SJSA1 (cell line): ENCODE measurements at regions not wholly inside any gene's neighbourhood (a gene's known extent, or its start where the extent isn't known, plus 50 kb on each side); places are given as distances from the start of the nearest gene placed in this dataset.

Source experiments
- DNase-seq, 2 experiments: peaks; one replicate each; pipeline ENCODE4 v3.0.0-alpha.2; 2015 to 2020; ENCODE audit warnings: low spot score in 2 of 2, low read depth in 1 of 2
- H3K27ac ChIP-seq: fragments of 250-450 bp; sonication (Bioruptor Pico); 2 replicates; pipeline ENCODE4 v1.5.1; 2020; ENCODE audit warnings: mild to moderate bottlenecking, moderate library complexity
- H3K27me3 ChIP-seq: fragments of 250-450 bp; sonication (Bioruptor Pico); replicated peaks from 2 replicates; pipeline ENCODE4 v1.5.1; 2020; ENCODE audit warnings: mild to moderate bottlenecking, moderate library complexity
- H3K36me3 ChIP-seq: fragments of 250-450 bp; sonication (Bioruptor Pico); 2 replicates; pipeline ENCODE4 v1.5.1; 2020; ENCODE audit warnings: mild to moderate bottlenecking
- H3K4me1 ChIP-seq: fragments of 250-450 bp; sonication (Bioruptor Pico); replicated peaks from 2 replicates; pipeline ENCODE4 v1.6.1; 2021; ENCODE audit warnings: mild to moderate bottlenecking
- H3K4me3 ChIP-seq: fragments of 250-450 bp; sonication (Bioruptor Pico); 2 replicates; pipeline ENCODE4 v1.5.1; 2020; ENCODE audit warnings: mild to moderate bottlenecking
- H3K9me3 ChIP-seq: fragments of 250-450 bp; sonication (Bioruptor Pico); replicated peaks from 2 replicates; pipeline ENCODE4 v1.5.1; 2020; ENCODE audit warnings: mild to moderate bottlenecking

DNA sequence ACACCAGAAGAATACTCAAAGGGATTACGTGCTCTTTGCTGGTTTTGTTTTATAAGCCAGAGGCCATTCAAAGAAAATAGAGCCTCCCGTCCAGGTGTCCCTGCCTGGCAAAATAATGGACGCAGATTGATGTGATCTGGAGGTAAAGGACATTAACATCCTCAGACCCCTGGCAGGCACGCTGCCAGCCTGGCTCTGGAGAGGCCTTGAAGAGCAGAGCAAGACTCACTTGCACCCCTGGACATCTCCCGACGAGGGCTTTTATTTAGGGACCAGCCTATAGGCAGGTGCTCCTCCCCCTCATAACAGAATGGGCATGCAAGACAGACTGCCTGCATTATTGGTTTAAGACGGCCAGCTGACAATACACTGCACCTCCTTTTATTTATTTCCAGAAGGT, 291.3 kb downstream of the BCL11A start:
- Histone ChIP-seq H3K9me3 (no peaks in the 10 kb centered on the region), H3K4me1 (no peaks in the 10 kb centered on the region), H3K27me3 (0 out of 2 replicates have a peak, but pooled peaks cover 3% of the 10 kb centered on the region), H3K27ac (no peak overlapping the region), H3K4me3 (no peak overlapping the region), H3K36me3 (no peaks in the 10 kb centered on the region)
- DNase-seq, result no peak

DNA sequence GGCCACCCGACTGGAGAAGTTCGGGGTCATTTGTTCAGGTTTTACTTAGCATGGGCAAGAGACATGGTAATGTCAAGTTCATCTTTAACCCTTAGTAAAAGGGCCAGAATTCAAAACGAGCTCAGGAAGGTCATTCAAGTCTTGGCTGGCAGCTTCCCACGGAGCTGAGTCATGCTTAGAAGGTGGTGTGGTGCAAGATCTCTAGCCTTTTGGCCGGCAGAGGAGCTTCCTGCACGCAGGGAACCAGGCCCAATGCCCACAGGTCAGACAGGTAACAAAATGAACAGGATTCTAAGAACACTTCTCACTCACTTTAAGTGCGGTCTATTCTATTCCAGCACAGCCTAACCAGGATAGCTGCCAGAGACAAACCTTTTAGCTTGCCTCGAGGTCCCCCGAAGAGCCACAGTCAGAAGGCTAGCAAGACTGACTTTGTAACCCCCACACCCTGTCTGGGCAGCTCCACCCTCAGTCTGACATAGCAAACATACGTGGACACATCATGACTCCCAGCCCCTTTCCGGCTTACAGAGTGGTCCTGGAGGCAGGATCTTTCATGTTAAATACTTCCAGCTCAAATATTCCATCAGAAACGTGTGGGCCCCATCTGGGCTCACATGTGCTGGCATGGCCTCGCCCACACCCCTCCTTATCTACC, 292.7 kb downstream of the BCL11A start:
- no peak for DNase-seq

DNA sequence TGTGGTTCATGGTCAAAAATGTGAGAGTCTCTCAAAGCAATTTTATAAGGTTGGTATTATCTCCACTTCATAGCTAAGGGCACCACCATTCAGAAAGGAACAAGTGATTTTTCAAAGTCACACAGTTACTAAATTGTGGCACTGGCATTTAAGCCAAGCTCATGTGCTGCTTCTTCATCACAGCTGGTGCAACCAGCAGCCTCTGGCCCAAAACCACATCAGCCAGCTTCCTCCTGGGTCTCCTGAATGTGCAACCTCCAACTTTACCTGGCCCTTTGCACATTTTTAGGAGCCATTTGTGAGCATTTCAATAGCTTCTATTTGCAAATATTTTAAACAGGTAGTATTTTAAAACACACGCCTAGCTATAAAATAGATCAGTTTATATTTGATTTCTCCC, 293.7 kb downstream of the BCL11A start:
- DNase-seq, result no peak
- H3K4me1 ChIP-seq, result no peaks in the 10 kb centered on the region
- no peaks in the 10 kb centered on the region for H3K9me3 ChIP-seq

More for the DNA sequence above, 292.7 kb downstream of the BCL11A start:
- no peaks in the 10 kb centered on the region for H3K36me3 ChIP-seq
- H3K27ac ChIP-seq, result no peak overlapping the region
- H3K4me3 ChIP-seq, result no peak overlapping the region
- H3K4me1 ChIP-seq, result no peaks in the 10 kb centered on the region
- 0 out of 2 replicates have a peak, but pooled peaks cover 3% of the 10 kb centered on the region for H3K27me3 ChIP-seq
- H3K9me3 ChIP-seq, result no peaks in the 10 kb centered on the region

DNA sequence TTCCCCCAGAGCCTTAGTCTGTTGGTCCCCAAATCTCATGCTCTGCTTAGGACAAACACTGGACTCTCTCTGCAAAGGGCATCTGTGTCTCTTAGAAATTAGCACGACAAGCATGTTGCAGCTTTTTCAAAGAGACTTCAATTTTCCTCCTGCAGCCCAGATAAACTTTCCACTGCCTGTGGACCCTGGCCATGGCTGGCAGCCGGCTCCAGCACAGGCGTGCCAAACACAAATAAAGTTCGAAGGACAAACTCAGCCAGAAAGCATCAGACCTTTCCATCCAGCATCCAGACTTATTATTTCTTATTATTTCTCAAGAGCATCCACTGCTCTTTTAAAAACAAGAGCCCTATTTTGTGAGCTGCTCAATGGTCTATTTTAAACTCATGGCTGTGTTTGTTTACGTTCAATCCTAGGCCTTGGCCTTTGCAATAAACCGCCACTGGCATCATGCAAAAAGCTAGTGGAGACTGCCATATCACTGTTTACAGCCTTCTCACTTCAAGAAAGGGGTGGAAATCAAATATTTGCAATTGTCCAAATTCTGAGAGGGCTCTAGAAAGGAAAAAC, 300.8 kb downstream of the BCL11A start:
- H3K4me3 ChIP-seq, result no peak overlapping the region
- H3K4me1 ChIP-seq, result no peaks in the 10 kb centered on the region
- no peak for DNase-seq
- H3K36me3 ChIP-seq, result no peaks in the 10 kb centered on the region
- H3K27ac ChIP-seq, result no peak overlapping the region
- H3K27me3 ChIP-seq, result no peaks in the 10 kb centered on the region
- H3K9me3 ChIP-seq, result no peaks in the 10 kb centered on the region

More for the DNA sequence above, 293.7 kb downstream of the BCL11A start:
- Histone ChIP-seq H3K27ac (no peak overlapping the region), H3K36me3 (no peaks in the 10 kb centered on the region), H3K4me3 (no peak overlapping the region), H3K27me3 (0 out of 2 replicates have a peak, but pooled peaks cover 3% of the 10 kb centered on the region)

DNA sequence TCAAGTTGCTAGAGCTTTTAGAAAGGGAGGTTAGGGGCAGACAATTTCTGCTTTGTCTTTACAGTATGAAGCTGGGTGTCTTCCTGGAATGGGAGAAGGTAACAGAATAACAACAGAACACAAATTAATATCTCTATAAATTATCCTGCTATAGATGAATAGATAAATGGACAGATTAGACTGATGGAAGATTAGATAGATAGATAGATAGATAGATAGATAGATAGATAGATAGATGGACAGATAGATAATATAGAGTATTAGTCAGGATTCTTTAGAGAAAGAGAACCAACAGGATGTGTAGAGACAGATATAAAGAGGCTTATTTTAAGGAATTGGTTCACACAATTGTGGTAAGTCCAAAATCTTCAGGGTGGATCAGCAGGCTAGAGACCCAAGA, 302.2 kb downstream of the BCL11A start:
- no peak overlapping the region for H3K27ac ChIP-seq
- no peaks in the 10 kb centered on the region for H3K36me3 ChIP-seq
- H3K4me3 ChIP-seq, result no peak overlapping the region
- H3K27me3 ChIP-seq, result no peaks in the 10 kb centered on the region
- no peaks in the 10 kb centered on the region for H3K4me1 ChIP-seq
- no peaks in the 10 kb centered on the region for H3K9me3 ChIP-seq
- DNase-seq, result no peak

DNA sequence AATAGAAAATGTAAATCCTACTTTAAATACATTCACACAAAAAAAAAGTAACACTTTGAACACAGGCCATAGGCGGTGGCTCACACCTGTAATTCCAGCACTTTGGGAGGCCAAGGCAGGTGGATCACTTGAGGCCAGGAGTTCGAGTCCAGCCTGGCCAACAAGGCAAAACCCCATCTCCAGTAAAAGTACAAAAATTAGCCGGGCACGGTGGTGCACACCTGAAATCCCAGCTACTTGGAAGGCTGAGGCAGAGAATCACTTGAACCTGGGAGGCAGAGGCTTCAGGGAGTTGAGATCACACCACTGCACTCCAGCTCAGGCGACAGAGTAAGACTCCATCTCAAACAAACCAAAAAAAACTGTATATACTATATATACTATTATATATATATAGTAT, 303.6 kb downstream of the BCL11A start:
- no peak overlapping the region for H3K4me3 ChIP-seq
- no peaks in the 10 kb centered on the region for H3K36me3 ChIP-seq
- DNase-seq, result no peak
- H3K4me1 ChIP-seq, result no peaks in the 10 kb centered on the region
- H3K27me3 ChIP-seq, result no peaks in the 10 kb centered on the region
- H3K27ac ChIP-seq, result no peak overlapping the region
- H3K9me3 ChIP-seq, result no peaks in the 10 kb centered on the region

DNA sequence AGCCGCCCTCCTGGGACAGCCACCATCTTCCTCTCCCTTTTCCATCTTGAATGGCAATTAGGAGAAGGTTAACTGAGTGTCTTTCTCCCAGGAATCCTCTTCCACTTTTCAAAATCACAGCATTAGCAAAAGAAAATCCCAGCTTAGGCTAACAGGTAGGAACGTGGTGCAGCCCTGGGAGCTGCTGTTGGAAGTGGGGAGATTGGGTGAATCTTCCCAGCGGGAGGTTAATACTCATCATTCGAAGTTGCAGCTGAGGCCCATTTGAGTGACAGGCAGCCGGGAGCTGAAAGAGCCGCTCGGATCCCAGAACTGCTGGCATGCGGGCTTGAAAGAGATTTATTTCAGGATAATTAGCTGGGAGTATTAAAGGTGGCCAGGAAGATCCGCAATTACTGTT, 306.0 kb downstream of the BCL11A start:
- H3K36me3 ChIP-seq, result no peaks in the 10 kb centered on the region
- H3K9me3 ChIP-seq, result no peaks in the 10 kb centered on the region
- H3K27ac ChIP-seq, result no peak overlapping the region
- DNase-seq, result no peak
- no peaks in the 10 kb centered on the region for H3K4me1 ChIP-seq
- H3K27me3 ChIP-seq, result no peaks in the 10 kb centered on the region
- no peak overlapping the region for H3K4me3 ChIP-seq

DNA sequence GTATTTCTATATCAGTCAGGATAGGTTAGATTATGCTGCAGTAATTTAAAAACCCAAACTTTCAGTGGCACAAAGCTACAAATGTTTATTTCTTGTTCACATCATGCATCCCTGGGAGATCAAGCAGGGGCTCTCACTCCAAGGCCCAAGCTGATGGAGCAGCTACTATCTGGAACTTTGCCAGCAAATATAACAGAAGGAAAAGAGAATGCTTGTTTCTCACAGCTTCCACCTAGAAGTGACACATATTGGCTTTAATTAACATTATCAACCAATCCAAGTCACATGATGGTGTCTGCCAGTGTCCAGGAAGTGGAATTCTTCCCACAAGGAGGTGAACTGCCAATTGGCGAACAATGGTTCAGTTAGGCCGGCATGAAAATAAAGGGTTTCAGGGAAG, 306.9 kb downstream of the BCL11A start:
- Histone ChIP-seq H3K9me3 (no peaks in the 10 kb centered on the region), H3K4me1 (no peaks in the 10 kb centered on the region), H3K36me3 (no peaks in the 10 kb centered on the region), H3K27me3 (no peaks in the 10 kb centered on the region), H3K27ac (no peak overlapping the region), H3K4me3 (no peak overlapping the region)
- no peak for DNase-seq

DNA sequence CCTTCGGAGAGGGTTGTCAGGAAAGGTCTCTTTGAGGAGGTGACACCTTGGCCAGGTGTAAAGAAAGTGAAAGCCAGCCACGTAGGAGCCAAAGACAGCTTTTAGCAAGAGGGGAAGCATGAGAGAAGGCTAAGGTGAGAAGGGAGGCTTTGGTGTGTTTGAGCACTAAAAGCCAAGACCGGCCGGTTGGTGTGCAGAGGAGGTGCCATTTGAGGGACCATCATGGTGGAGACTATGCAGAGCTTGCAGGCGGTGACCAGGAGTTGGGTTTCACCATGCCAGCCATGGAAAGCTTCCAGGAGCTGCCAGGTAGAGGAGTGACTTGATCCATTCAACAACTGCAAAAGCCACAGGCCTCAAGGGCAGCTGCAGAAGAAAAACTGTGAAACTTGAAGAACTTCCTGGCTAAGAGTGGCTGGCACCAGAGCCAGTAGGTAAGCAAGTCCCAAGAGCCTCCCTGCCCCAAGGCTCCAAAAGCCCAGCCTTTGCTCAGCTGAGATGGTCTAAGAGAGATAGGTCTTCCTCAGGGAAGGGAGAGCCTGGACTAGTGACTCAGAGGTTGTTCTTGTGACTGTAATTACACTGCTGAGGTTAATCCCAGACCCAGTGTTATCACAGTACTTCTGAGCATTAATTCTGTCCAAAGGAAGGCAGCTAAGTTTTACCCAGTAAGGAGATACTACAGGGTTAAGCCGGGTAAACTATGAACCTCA, 319.0 kb downstream of the BCL11A start:
- Histone ChIP-seq H3K36me3 (no peaks in the 10 kb centered on the region), H3K9me3 (no peaks in the 10 kb centered on the region; the same call in 1 of the 2 replicates), H3K27ac (no peak overlapping the region), H3K27me3 (no peaks in the 10 kb centered on the region), H3K4me3 (no peak overlapping the region), H3K4me1 (no peaks in the 10 kb centered on the region)
- DNase-seq, result no peak

DNA sequence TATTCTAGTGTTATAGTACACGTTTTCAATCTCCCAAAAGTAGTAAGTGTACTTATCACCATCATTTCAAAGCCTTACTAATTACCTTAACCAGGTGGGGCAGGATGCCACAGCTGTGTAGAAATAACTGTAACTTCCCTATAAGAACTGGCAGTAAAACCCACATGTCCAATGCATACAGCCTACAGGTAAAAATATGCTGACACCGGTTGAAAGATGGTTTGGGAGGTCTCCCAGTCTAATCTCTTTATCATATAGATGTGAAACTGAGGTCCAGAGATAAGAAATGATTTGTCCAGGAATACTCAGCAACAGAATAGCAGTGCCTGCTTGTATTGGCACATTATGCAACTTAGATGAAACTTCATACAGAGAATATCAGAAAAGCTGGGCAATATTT, 322.9 kb downstream of the BCL11A start:
- DNase-seq, result no peak
- H3K4me3 ChIP-seq, result no peak overlapping the region
- no peaks in the 10 kb centered on the region for H3K36me3 ChIP-seq
- H3K27ac ChIP-seq, result no peak overlapping the region
- H3K27me3 ChIP-seq, result no peaks in the 10 kb centered on the region
- H3K4me1 ChIP-seq, result no peaks in the 10 kb centered on the region
- H3K9me3 ChIP-seq, result no peaks in the 10 kb centered on the region; the same call in 1 of the 2 replicates

DNA sequence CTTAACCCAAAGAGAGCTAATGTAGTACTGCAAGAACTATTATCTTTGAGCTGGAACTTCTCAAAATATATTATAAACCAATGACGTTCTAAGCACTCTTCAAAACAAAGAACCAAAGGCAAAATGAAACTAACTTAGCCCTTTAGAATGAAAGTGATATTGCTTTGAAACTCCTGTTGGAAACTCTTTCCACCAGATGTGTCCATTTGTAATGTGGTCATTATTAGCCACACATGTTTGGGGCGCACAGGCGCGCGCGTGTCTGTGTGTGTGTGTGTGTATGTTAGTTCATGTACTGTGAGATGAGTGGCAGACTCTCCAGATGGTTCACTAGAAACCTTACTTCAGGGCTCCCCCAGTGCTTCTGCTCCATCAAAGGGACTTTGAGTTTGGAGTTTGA, 323.4 kb downstream of the BCL11A start:
- no peaks in the 10 kb centered on the region for H3K36me3 ChIP-seq
- no peak overlapping the region for H3K27ac ChIP-seq
- no peak for DNase-seq
- H3K4me1 ChIP-seq, result no peaks in the 10 kb centered on the region
- H3K27me3 ChIP-seq, result no peaks in the 10 kb centered on the region
- no peaks in the 10 kb centered on the region; the same call in 1 of the 2 replicates for H3K9me3 ChIP-seq
- no peak overlapping the region for H3K4me3 ChIP-seq

DNA sequence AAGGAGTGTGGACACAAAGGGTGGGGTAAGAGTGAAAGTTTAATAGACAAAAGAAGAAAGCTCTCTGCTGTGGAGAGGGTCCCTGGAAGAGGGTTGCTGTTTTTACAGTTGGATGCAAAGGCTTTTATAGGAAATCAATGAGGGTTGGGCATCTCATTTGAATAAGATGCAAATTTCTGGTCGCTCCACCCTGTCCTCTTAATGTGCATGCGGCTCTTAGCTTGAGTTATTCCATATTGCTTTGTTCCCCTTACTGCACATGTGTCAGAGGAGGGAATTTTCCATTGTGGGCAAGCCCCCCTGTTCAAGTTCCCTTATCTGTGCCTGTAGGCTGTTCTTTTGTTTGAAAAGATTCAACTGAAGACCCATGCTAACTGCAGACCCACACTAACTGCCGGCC, 326.5 kb downstream of the BCL11A start:
- H3K4me3 ChIP-seq, result no peak overlapping the region
- DNase-seq, result no peak
- no peaks in the 10 kb centered on the region; the same call in 1 of the 2 replicates for H3K9me3 ChIP-seq
- no peaks in the 10 kb centered on the region for H3K27me3 ChIP-seq
- no peaks in the 10 kb centered on the region for H3K4me1 ChIP-seq
- no peaks in the 10 kb centered on the region for H3K36me3 ChIP-seq
- H3K27ac ChIP-seq, result no peak overlapping the region

DNA sequence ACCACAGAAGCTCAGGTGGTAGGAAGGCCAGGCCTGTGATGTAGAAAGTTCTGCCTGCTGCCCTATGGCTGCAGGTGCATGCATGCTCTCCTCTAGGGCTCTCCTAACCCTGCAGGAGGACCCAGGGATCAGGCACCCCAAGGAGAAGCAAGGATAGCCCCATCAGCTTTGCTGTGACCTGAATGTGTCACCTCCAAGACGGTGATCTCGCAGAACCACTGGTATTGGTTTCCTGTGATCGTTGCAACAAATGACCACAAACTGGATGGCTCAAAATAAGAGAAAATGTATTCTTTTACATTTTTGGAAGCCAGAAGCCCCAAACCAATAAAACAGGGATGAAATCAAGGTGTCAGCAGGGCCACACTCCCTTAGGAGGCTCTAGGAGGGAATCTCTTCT, 327.3 kb downstream of the BCL11A start:
- Histone ChIP-seq H3K27me3 (no peaks in the 10 kb centered on the region), H3K4me1 (no peaks in the 10 kb centered on the region), H3K9me3 (no peaks in the 10 kb centered on the region), H3K36me3 (no peaks in the 10 kb centered on the region), H3K4me3 (no peak overlapping the region), H3K27ac (no peak overlapping the region)
- no peak for DNase-seq

DNA sequence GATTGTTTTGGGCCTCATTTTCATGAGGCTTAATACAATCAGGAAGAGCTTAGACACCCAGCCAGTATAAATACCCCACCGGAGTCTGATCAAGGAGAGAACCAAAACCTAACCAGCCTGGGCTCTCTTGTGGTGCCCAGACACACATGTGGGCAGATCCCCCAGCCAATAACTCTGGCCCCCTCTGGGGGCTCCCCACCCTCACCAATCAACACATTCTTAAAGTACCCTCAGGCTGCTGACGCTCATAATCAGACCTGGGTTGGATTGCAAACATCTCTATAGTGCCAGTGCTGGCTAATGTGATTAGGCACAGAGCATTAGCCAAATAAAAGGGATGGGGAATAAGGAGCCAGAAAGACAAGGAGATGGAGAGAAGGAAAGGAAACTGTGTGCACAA, 329.6 kb downstream of the BCL11A start:
- Histone ChIP-seq H3K27ac (no peak overlapping the region), H3K36me3 (no peaks in the 10 kb centered on the region), H3K4me3 (no peak overlapping the region), H3K4me1 (no peaks in the 10 kb centered on the region), H3K9me3 (no peaks in the 10 kb centered on the region), H3K27me3 (no peaks in the 10 kb centered on the region)
- no peak for DNase-seq
